Activated gamma-delta T cell treated with anti-CD3 and anti-CD28 coated beads, Interleukin-2, amount 50 U/mL, for 16 hours (primary cell): ENCODE measurements at regions not wholly inside any gene's neighbourhood (a gene's known extent, or its start where the extent isn't known, plus 50 kb on each side); places are given as distances from the start of the nearest gene placed in this dataset.
"Not testable (repeated sequence)": the region's sequence is repeated elsewhere in the genome, so short reads cannot be mapped to it uniquely, and the experiment has no call there.

Experiments used
- DNase-seq: peaks from one replicate; pipeline ENCODE4 v3.0.0-alpha.2; 2020; ENCODE audit warnings: low read depth

GRCh38 chr2:236375973-236376476, 111.8 kb upstream of the ASB18 start:
- DNase-seq, result no peak

- DNase-seq, result no peak
These were observed 112.5 kb upstream of the ASB18 start for GRCh38 chr2:236376566-236377244.

GRCh38 chr2:236380051-236380612, 115.9 kb upstream of the ASB18 start:
- no peak for DNase-seq

GRCh38 chr2:236381253-236381652, 117.0 kb upstream of the ASB18 start:
- not testable (repeated sequence) for DNase-seq

- DNase-seq, result not testable (repeated sequence)
These were observed 125.3 kb upstream of the ASB18 start for GRCh38 chr2:236389284-236390216.

GRCh38 chr2:236393101-236393500, 128.9 kb upstream of the ASB18 start:
- no peak for DNase-seq

- no peak for DNase-seq
These were observed 129.4 kb upstream of the ASB18 start for GRCh38 chr2:236393581-236393980.

GRCh38 chr2:236394571-236394970, 130.4 kb upstream of the ASB18 start:
- DNase-seq, result no peak

- no peak for DNase-seq
These were observed 130.9 kb upstream of the ASB18 start for GRCh38 chr2:236395067-236395466.

- DNase-seq, result no peak
These were observed 132.7 kb upstream of the ASB18 start for GRCh38 chr2:236396818-236397350.

GRCh38 chr2:236397681-236398080, 133.5 kb upstream of the ASB18 start:
- DNase-seq, result no peak

GRCh38 chr2:236399409-236399808, 135.2 kb upstream of the ASB18 start:
- no peak for DNase-seq

- no peak for DNase-seq
These were observed 135.9 kb upstream of the ASB18 start for GRCh38 chr2:236400046-236400574.

- DNase-seq, result no peak
These were observed 136.6 kb upstream of the ASB18 start for GRCh38 chr2:236400594-236401360.

GRCh38 chr2:236402033-236402790, 138.0 kb upstream of the ASB18 start:
- no peak for DNase-seq

GRCh38 chr2:236403125-236403524, 138.9 kb upstream of the ASB18 start:
- DNase-seq, result no peak

- DNase-seq, result no peak
These were observed 139.6 kb upstream of the ASB18 start for GRCh38 chr2:236403811-236404210.

GRCh38 chr2:236404346-236404745, 140.1 kb upstream of the ASB18 start:
- DNase-seq, result no peak

GRCh38 chr2:236405357-236405756, 141.2 kb upstream of the ASB18 start:
- no peak for DNase-seq

GRCh38 chr2:236408090-236408489, 143.9 kb upstream of the ASB18 start:
- DNase-seq, result no peak

- no peak for DNase-seq
These were observed 144.6 kb upstream of the ASB18 start for GRCh38 chr2:236408786-236409185.
